IPS-18c (cell line): ENCODE measurements at regions not wholly inside any gene's neighbourhood (a gene's known extent, or its start where the extent isn't known, plus 50 kb on each side); places are given as distances from the start of the nearest gene placed in this dataset.

ENCODE experiments used
- H3K4me3 ChIP-seq: 2 replicates; pipeline ENCODE4 v1.7.0; 2013; ENCODE audit warnings: low read depth, mild to moderate bottlenecking, low read length, moderate library complexity; ENCODE audit not compliant: insufficient read depth
- H3K9me3 ChIP-seq: one replicate; pipeline ENCODE4 v1.6.1; 2013; ENCODE audit warnings: mild to moderate bottlenecking, low read length, moderate library complexity; ENCODE audit not compliant: control insufficient read depth, insufficient read depth

DNA sequence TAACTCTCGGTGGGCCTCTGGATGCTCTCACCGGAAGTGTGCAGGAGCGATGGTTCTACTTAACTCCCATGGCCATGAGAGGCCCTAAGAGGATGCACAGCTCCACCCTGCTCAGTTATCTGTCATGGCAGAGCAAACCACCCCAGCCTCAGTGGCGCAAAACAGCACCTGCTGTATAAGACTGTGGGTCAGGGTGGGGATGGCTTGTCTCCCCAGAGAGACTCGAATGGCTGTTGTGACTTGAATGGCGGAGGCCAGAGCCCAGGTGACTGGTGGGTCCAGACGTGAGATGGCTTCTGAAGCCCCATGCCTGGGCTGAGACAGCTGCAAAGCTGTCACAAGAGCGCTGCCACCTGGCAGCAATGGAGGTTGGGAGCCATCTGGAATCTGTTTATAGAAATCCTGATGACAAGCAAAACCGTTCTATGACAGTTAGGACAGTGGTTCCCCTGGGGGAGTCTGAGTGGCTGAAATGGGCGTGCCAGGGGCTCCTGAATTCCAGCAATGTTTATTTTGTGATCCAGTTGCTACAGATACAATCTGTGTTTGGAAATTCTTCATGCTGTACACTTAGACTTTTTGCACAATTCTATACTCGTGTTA lies 490.5 kb downstream of the TCERG1L start:
- Histone ChIP-seq H3K9me3 (peaks cover 6% of the 10 kb centered on the region), H3K4me3 (no peak overlapping the region)

DNA sequence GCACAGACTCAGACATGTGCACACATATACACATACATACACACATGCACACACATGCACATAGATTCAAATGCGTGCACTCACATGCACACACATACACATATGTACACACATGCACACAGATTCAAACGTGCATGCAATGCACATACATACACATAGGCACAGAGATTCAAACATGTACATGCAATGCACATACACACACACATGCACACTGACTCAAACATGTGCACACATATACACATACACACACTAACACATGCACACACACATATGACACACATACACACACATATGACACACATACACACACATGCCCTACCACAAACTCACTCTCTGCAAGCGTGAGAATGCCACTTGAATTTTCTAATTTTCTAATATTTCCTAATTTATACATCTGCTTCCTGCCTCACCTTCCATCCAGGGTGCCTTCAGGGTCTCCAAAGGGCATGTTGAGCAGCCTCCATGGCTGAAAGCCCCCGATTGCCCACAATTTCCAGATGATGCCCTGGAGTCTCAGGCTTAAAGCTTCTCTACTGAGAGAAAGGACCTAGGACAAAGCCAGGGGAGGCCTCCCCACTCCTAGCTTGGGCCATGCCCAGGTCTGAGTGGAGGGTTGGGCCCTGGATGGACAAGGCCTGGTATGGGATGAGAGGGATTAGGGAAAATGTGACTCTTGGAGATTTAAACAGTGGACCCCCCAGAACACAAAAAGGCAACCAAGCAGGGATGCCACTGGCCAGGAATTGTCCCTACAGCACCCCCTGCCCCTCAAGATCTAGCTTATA lies 487.1 kb downstream of the TCERG1L start:
- Histone ChIP-seq H3K9me3 (peaks cover 5% of the 10 kb centered on the region), H3K4me3 (no peak overlapping the region)

DNA sequence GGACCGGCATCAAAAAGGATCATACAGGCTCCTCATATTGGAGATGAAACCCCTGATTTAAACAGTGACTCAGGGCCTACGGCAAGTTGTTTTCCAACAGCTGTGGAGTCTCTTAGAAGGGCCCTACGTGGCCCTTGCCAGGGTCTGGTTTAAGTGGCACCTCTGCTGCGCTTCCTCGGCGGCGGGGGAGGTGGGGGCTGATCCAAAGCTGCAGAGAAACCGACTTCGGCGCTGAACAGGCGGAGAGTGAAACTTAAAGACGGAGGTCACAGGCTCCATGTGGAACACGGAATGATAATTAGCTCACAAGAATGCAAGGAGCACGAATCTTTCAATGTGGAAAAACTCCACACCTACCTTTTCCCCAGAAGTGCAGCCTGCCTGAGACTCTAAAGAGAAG lies 477.9 kb downstream of the TCERG1L start:
- H3K4me3 ChIP-seq: no peak overlapping the region
- H3K9me3 ChIP-seq: peaks cover 5% of the 10 kb centered on the region

DNA sequence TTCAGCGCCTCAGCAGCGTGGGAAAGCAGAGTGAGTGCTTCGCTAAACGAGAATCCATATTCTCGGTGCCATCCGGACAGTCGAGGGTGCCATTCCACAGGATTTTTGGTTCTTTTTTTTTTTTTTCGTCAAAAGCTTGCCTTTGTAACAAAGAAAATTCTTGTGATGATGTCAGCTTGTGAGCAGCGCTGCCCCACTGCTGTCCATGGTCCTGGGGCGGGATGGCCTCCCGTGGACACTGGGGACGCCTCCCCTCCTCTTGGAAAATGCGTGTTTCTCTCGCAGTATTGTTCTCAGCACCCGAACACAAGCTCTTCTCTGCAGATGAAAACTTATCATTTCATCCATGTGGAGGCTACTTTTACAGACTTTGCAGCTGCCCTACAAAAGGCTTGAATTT lies 477.4 kb downstream of the TCERG1L start:
- H3K4me3 ChIP-seq: no peak overlapping the region
- peaks cover 5% of the 10 kb centered on the region for H3K9me3 ChIP-seq

DNA sequence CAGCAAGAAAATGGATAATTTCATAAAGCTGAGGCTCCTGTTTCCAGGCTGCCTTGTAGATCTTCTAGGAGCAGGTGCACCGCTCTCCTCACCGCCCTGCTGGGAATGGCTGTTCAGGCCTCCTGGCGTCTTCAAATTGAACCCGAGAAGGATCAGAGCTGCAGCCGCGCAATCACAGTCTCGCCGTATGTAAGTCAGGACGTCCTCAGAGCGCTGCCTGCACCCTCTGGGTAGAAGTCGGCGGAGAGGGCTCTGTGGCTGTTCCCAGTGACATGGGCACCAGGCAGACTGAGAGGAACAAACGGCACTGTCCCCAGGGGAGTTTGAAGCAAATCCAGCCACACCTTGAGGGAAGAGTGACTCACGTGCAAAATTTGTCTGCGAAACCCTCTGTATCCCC lies 476.9 kb downstream of the TCERG1L start:
- H3K9me3 ChIP-seq: peaks cover 5% of the 10 kb centered on the region

DNA sequence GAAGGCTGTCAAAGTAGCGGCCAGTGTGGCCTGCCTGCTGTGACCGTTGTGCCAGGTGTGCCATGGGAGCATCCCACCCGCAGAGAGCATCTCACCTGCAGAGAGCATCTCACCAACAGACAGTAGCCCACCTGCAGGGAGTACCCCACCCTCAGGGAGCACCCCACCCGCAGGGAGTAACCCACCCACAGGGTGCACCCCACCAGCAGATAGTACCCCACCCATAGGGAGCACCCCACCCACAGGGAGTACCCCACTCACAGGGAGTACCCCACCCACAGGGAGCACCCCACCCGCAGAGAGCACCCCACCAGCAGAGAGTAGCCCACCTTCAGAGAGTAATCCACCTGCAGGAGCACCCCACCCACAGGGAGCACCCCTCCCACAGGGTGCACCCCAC lies 476.5 kb downstream of the TCERG1L start:
- Histone ChIP-seq H3K9me3 (peaks cover 5% of the 10 kb centered on the region), H3K4me3 (no peak overlapping the region)

More for the DNA sequence above, 476.9 kb downstream of the TCERG1L start:
- no peak overlapping the region for H3K4me3 ChIP-seq

DNA sequence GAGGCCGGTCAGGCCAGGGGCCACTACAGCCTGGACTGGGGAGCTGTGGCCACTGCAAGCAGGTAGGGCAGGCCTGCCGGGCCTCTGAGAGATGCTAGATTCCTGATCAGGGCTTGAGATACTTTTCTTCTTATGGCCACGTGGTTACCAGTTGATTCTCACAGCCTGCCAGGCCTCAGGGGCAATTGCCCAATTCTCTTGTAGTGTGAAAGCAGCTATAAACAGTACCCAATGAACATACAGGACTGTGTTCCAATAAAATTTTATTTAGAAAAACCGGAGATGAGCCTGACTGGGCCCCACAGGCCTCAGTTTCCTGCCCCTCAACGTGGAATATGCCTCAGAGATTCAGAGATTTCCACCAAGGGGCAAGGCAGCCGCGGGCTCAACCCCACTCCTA lies 475.2 kb downstream of the TCERG1L start:
- H3K9me3 ChIP-seq: peaks cover 5% of the 10 kb centered on the region
- no peak overlapping the region for H3K4me3 ChIP-seq

DNA sequence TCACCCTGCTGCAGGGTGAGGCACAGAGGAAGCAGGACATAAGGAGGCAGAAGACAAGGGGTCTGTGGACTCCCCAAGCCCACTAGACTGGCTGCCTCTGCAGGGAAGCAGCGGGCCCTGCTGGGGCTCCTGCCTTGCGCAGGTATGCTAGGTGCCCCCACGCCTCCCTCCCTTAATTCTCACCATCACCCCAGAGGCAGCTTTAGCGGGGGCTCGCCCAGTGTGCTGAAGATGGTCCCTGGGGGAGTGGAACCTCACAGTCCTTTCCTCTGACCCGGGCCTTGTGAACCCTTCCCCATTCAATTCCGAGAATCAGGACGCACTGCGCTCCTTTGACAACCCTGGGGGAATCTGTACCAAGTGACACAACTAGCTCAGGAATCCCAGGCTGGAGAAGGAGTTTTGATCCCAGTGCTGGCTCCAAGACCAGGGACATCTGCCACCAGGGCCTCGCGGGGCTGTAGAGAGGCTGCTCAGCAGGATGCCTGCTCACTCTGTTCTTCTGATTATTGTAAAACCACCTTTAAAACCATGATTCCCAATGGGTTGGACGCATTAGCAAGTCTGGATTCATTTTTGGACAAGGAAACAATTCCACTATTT lies 468.4 kb downstream of the TCERG1L start:
- H3K9me3 ChIP-seq: peaks cover 14% of the 10 kb centered on the region
- no peak overlapping the region for H3K4me3 ChIP-seq

DNA sequence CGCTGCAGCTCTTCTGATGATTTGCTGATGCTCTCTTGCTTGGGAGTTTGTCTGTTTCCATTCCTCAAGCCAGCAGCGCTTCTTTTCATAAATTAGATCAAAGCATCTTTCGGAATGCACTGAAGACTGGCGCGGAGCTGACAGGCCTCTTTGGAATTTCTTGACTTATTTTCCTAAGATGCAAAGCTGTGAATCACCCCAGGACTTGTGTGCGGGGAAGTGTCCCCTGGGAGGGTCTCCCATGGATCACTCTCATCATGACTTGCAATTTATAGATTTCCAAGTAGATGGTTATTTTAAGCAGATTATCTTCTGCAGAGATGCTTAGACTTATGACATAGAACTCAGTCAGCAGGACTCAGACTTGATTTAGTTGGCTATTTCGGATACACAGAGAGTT lies 467.2 kb downstream of the TCERG1L start:
- Histone ChIP-seq H3K4me3 (no peak overlapping the region), H3K9me3 (peaks cover 14% of the 10 kb centered on the region)

DNA sequence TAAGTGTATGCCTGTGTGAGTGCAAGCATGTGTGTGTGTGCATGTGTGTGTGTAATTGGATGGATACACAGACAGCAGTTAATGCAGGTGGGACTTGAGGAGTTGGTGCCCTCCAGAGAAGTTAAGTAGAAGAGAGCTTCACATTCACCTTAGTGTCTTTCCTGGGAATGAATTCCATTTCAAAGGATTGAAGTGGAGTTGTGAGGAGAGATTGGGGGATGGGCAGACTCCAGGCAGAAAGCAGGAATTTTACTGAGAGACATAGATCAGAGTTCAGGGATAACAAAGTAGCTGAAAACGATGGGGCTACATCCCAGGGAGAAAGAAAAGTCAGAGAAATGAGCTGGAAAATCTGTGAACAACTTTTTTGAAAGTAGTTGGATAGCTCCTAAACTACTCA lies 464.4 kb downstream of the TCERG1L start:
- Histone ChIP-seq H3K9me3 (peaks cover 14% of the 10 kb centered on the region), H3K4me3 (no peak overlapping the region)

DNA sequence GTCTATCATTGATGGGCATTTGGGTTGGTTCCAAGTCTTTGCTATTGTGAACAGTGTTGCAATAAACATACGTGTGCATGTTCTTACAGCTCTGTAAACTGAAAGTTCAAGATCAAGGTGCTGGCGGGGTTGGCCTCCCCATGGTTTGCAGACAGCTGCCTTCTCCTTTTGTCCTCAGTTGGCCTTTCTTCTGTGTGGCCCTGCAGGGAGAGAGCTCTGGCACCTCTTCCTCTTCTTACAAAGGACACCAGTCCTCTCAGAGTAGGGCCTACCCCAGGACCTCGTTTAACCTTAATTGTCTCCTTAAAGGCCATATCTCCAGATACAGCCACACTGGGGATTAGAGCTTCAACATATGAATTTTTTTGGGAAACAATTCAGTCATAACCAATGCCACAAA lies 462.7 kb downstream of the TCERG1L start:
- H3K9me3 ChIP-seq: peaks cover 7% of the 10 kb centered on the region
- H3K4me3 ChIP-seq: no peak overlapping the region

DNA sequence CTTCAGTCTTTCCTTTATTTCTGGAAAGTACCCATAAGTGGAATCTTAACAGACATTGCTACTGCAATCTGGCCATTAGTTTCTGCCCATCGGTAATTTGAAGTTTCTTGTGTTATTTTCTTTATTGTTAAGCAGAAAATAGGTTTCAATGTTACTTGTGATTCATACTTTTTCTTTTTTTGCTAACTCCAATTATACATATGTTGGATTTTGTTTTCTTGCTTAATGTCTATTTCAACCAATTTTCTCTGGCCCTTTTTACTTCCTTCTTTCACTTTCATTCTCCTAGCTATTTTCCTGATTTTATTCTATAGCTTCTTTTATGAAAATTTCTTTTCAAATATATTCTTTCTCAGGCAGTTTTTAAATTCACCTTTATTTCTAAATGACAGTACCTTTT lies 457.4 kb downstream of the TCERG1L start:
- Histone ChIP-seq H3K9me3 (peaks cover 9% of the 10 kb centered on the region), H3K4me3 (no peak overlapping the region)

DNA sequence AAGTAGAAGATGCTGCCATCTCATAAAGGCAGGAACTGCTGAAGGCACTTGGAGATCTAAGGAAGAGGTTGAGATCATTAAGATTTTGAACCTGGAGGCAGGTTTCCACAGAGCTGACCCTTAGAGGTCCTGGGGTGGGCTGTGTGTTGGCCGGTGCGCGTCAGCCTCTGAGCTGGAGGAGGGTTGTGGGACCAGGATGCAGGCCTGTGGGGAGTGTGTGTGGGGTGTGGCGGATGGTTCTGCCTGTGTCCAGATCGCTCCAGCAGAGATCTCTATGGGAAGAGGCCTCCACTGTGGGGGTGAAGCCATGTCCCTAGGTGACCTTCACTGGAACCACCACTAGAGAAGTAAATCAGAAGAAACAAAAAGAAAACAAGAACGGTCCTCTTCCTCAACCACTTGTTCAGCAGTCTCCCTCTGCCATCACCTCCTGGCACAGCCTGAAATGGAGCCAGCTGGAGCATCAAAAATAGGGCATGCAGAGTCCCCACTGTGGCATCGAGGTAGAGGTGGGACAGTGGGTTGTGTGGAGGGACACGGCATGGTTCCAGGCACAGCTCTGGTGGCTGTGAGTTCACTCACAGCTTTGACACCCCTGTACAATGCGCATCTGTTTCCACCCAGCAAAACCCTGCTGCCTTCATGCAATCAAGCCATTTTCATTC lies 453.8 kb downstream of the TCERG1L start:
- Histone ChIP-seq H3K9me3 (peaks cover 12% of the 10 kb centered on the region), H3K4me3 (no peak overlapping the region)

DNA sequence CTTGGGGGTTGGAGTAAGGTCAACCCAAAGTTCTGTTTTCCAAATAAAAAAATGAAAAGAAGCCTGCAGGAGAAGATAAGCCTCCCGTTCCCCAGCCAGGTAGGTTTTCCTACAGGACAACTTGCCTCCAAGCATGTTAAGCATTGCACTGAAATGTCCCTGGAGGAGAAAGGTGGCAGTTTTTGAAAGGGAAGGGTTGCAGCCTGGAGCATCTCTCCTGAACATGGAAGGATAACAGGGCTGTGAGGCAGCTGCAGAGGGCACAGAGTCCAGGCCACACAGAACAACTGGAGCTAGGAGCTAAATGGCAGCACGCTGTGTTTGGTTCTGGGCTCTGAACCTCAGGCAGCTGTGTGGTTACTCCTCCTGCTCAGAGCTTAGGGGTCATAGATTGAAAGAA lies 452.9 kb downstream of the TCERG1L start:
- Histone ChIP-seq H3K9me3 (peaks cover 12% of the 10 kb centered on the region), H3K4me3 (no peak overlapping the region)

DNA sequence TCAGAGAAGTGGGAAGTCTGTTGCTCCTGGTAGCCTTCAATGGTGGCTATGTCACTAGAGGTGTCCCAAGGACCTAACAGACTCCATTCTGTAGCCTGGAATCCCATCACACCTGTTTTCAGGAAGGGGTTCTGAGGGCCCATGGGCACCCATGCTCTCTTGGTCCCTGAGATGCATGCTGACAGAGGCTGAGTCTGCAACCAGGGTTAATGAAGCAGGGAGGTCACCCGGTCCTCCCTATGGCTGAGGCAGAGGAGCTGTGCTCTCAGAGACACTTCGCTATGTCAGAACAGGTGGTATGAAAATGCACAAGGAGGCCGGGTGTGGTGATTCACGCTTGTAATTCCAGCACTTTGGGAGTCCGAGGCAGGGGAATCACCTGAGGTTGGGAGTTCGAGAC lies 452.1 kb downstream of the TCERG1L start:
- no peak overlapping the region for H3K4me3 ChIP-seq
- H3K9me3 ChIP-seq: peaks cover 12% of the 10 kb centered on the region

DNA sequence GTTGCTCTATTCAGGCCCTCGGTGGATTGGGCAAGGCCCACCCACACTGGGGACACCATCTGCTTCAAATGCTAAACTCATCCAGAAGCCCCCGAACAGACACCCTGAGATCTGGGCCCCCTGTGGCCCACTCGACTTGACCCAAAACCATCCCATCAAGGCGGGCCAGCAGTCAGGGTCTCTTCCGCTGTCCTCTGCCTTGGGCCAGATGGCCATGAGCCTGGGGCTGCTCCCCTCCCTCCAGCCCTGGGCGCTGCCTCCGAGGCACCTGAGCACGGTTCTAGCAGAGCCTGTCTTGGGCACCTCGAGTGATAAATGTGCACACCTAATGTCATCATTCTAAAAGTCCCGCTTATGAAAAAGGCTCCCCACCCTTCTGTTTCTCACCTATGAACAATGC lies 449.4 kb downstream of the TCERG1L start:
- no peak overlapping the region for H3K4me3 ChIP-seq
- peaks cover 18% of the 10 kb centered on the region for H3K9me3 ChIP-seq

DNA sequence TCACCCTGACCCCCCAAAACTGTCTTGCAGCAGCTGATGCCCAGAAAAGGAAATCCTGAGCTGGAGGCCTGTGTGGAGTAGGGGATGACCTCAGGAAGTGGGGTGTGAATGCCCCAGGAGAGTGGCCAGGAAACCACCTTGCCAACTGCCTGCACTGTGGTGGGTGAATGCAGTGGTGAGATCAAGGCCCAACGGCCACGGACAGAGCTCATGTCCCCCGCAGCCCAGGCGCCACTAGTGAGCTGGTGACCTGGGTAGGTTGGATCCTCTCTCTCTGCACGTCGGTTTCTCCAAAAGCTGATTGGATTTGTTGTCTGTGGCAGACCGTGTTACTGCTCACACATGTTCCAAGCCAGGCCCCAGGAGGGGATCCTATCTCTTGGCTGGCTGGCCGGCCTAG lies 448.9 kb downstream of the TCERG1L start:
- H3K9me3 ChIP-seq: peaks cover 20% of the 10 kb centered on the region
- H3K4me3 ChIP-seq: no peak overlapping the region; the same call in 1 of the 2 replicates

DNA sequence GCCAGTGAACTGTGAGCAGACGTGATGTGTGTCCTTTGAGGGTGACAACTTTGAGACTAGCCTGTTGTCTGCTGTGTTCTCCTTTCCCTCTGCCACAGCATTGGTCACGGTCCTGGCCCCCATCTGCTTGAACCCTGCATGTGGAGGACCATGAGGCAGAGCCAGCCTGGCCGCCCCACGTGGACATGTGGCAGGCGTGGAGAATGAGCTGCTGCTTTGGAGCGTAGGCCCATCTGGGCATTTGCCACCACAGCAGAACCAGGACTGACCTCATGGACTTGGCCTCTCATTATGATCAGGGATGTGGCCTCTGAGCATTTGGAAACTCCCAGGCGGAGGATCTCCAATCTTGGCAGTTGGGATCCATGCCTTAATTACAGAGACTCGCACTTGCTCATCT lies 448.5 kb downstream of the TCERG1L start:
- H3K4me3 ChIP-seq: no peak overlapping the region; the same call in 1 of the 2 replicates
- peaks cover 20% of the 10 kb centered on the region for H3K9me3 ChIP-seq
